ENCODE measurements at regions not wholly inside any gene's neighbourhood (a gene's known extent, or its start where the extent isn't known, plus 50 kb on each side); places are given as distances from the start of the nearest gene placed in this dataset.

- no peak for TF ChIP-seq CTCF (conservative IDR thresholded peaks at IDR 0.05; ENCODE audit: low read depth, low read length)
- peaks cover 7% of the 10 kb centered on the region for H3K4me1 ChIP-seq (ENCODE audit: low read depth, poor library complexity, severe bottlenecking)
- no peaks in the 10 kb centered on the region for H4K20me1 ChIP-seq (ENCODE audit: insufficient read depth)
- no peak overlapping the region for H3K4me3 ChIP-seq (IDR thresholded peaks at IDR 0.05; ENCODE audit: insufficient read depth, low read depth, low read length)
- no peak overlapping the region for H2AFZ ChIP-seq (ENCODE audit: low read depth)
- no peak overlapping the region for H3K4me2 ChIP-seq
- H3K79me2 ChIP-seq (ENCODE audit: insufficient read depth, low read depth): no peaks in the 10 kb centered on the region
- no peak overlapping the region for H3K27ac ChIP-seq
- no peaks in the 10 kb centered on the region for H3K36me3 ChIP-seq (ENCODE audit: insufficient read depth)
- no peak overlapping the region for H3K9ac ChIP-seq
- no peaks in the 10 kb centered on the region for H3K27me3 ChIP-seq (ENCODE audit: insufficient read depth, low read depth)
Observed at GRCh38 chr6:134840086-134840867, 109.6 kb downstream of the ALDH8A1 start.

GRCh38 chr6:134835993-134836392 is 113.9 kb downstream of the ALDH8A1 start:
- Histone ChIP-seq H3K9ac (no peak overlapping the region), H3K36me3 (ENCODE audit: insufficient read depth) (no peaks in the 10 kb centered on the region), H3K27me3 (ENCODE audit: insufficient read depth, low read depth) (no peaks in the 10 kb centered on the region), H3K27ac (no peak overlapping the region), H4K20me1 (ENCODE audit: insufficient read depth) (no peaks in the 10 kb centered on the region), H3K4me2 (no peak overlapping the region), H2AFZ (ENCODE audit: low read depth) (no peak overlapping the region), H3K4me1 (ENCODE audit: low read depth, poor library complexity, severe bottlenecking) (peaks cover 7% of the 10 kb centered on the region), H3K79me2 (ENCODE audit: insufficient read depth, low read depth) (no peaks in the 10 kb centered on the region), H3K4me3 (IDR thresholded peaks at IDR 0.05; ENCODE audit: insufficient read depth, low read depth, low read length) (no peak overlapping the region)
- TF ChIP-seq CTCF (conservative IDR thresholded peaks at IDR 0.05; ENCODE audit: low read depth, low read length): no peak

- H3K27ac ChIP-seq: no peak overlapping the region
- TF ChIP-seq CTCF (conservative IDR thresholded peaks at IDR 0.05; ENCODE audit: low read depth, low read length): no peak
- no peaks in the 10 kb centered on the region for H3K79me2 ChIP-seq (ENCODE audit: insufficient read depth, low read depth)
- H3K4me2 ChIP-seq: no peak overlapping the region
- H3K36me3 ChIP-seq (ENCODE audit: insufficient read depth): no peaks in the 10 kb centered on the region
- H4K20me1 ChIP-seq (ENCODE audit: insufficient read depth): no peaks in the 10 kb centered on the region
- H3K4me1 ChIP-seq (ENCODE audit: low read depth, poor library complexity, severe bottlenecking): peaks cover 12% of the 10 kb centered on the region
- no peak overlapping the region for H3K9ac ChIP-seq
- no peak overlapping the region for H3K4me3 ChIP-seq (IDR thresholded peaks at IDR 0.05; ENCODE audit: insufficient read depth, low read depth, low read length)
- H3K27me3 ChIP-seq (ENCODE audit: insufficient read depth, low read depth): no peaks in the 10 kb centered on the region
- no peak overlapping the region for H2AFZ ChIP-seq (ENCODE audit: low read depth)
Observed at GRCh38 chr6:134830940-134831339, 119.0 kb downstream of the ALDH8A1 start.

GRCh38 chr6:134830194-134830593 is 119.7 kb downstream of the ALDH8A1 start:
- no peak overlapping the region for H3K27ac ChIP-seq
- no peaks in the 10 kb centered on the region for H3K36me3 ChIP-seq (ENCODE audit: insufficient read depth)
- no peak overlapping the region for H3K9ac ChIP-seq
- no peak overlapping the region for H3K4me3 ChIP-seq (IDR thresholded peaks at IDR 0.05; ENCODE audit: insufficient read depth, low read depth, low read length)
- no peak overlapping the region for H3K4me2 ChIP-seq
- H2AFZ ChIP-seq (ENCODE audit: low read depth): no peak overlapping the region
- no peaks in the 10 kb centered on the region for H3K79me2 ChIP-seq (ENCODE audit: insufficient read depth, low read depth)
- H4K20me1 ChIP-seq (ENCODE audit: insufficient read depth): no peaks in the 10 kb centered on the region
- no peaks in the 10 kb centered on the region for H3K27me3 ChIP-seq (ENCODE audit: insufficient read depth, low read depth)
- TF ChIP-seq CTCF (conservative IDR thresholded peaks at IDR 0.05; ENCODE audit: low read depth, low read length): no peak
- H3K4me1 ChIP-seq (ENCODE audit: low read depth, poor library complexity, severe bottlenecking): peaks cover 11% of the 10 kb centered on the region

All from KMS-11 (cell line).